PC-9 (cell line): ENCODE measurements at regions not wholly inside any gene's neighbourhood (a gene's known extent, or its start where the extent isn't known, plus 50 kb on each side); places are given as distances from the start of the nearest gene placed in this dataset.

Experiments
- BruUV-seq: library from RNA; stranded (reverse); fragments of 400-500 nt; replicated peaks from 2 replicates; lab custom pipeline; 2021; lab: Mats Ljungman, UMichigan
- CTCF ChIA-PET: fragments of 300-600 bp; sonication (Branson Sonifier 250); formaldehyde crosslinking; loops from one replicate; lab custom pipeline; 2022; ENCODE audit warnings: antibody characterized with exemption; lab: Charles Lee
- POLR2A ChIA-PET: fragments of 300-600 bp; sonication (Branson Sonifier 250); formaldehyde crosslinking; loops from one replicate; lab custom pipeline; 2022; ENCODE audit warnings: antibody characterized with exemption; ENCODE audit not compliant: unreplicated experiment; lab: Charles Lee
- DNase-seq, 2 experiments: peaks; one replicate each; pipeline versions ENCODE4 v3.0.0 to v3.0.0-alpha.2; 2015 to 2022; ENCODE audit warnings: mixed read lengths in 1 of 2
- H2AFZ ChIP-seq: fragments of 200-600 bp; sonication (generic); 2 replicates; pipeline ENCODE4 v1.8.1; 2017; ENCODE audit warnings: antibody characterized with exemption
- H3F3A ChIP-seq: fragments of 200-600 bp; sonication (generic); 2 replicates; pipeline ENCODE4 v1.8.1; 2017; ENCODE audit warnings: antibody characterized with exemption, mild to moderate bottlenecking, low read depth; ENCODE audit not compliant: insufficient read depth
- H3K27ac ChIP-seq: fragments of 200-600 bp; sonication (generic); 2 replicates; pipeline ENCODE4 v1.6.1; 2016; ENCODE audit warnings: mixed run types
- H3K27me3 ChIP-seq: fragments of 200-600 bp; sonication (generic); 2 replicates; pipeline ENCODE4 v1.6.1; 2016; ENCODE audit warnings: low read depth, mixed run types; ENCODE audit not compliant: insufficient read depth
- H3K36me3 ChIP-seq: fragments of 200-600 bp; sonication (generic); 2 replicates; pipeline ENCODE4 v1.6.1; 2016; ENCODE audit warnings: low read depth, mixed run types
- H3K4me1 ChIP-seq: fragments of 200-600 bp; sonication (generic); replicated peaks from 2 replicates; pipeline ENCODE4 v1.6.1; 2016; ENCODE audit warnings: mixed run types; ENCODE audit not compliant: insufficient read depth
- H3K4me2 ChIP-seq: fragments of 200-600 bp; sonication (generic); 2 replicates; pipeline ENCODE4 v1.6.1; 2017; ENCODE audit warnings: mixed run types
- H3K4me3 ChIP-seq: fragments of 200-600 bp; sonication (generic); 2 replicates; pipeline ENCODE4 v1.6.1; 2016; ENCODE audit warnings: mixed run types
- H3K79me2 ChIP-seq: fragments of 200-600 bp; sonication (generic); 2 replicates; pipeline ENCODE4 v1.6.1; 2017; ENCODE audit warnings: low read depth, mixed run types
- H3K9me2 ChIP-seq: fragments of 200-600 bp; sonication (generic); 2 replicates; pipeline ENCODE4 v1.8.1; 2017; ENCODE audit warnings: mild to moderate bottlenecking; ENCODE audit not compliant: insufficient read depth
- H3K9me3 ChIP-seq: fragments of 200-600 bp; sonication (generic); 2 replicates; pipeline ENCODE4 v1.8.1; 2016; ENCODE audit warnings: low read depth; ENCODE audit not compliant: insufficient read depth
- H4K20me1 ChIP-seq: fragments of 200-600 bp; sonication (generic); 2 replicates; pipeline ENCODE4 v1.8.1; 2017; ENCODE audit not compliant: insufficient read depth
- EZH2 ChIP-seq: fragments of 200-600 bp; sonication (generic); IDR thresholded peaks from 2 replicates; pipeline ENCODE4 v1.8.0; 2017; ENCODE audit warnings: antibody characterized with exemption, low read depth
- intact Hi-C: fragments of 100-400 bp; cut with micrococcal nuclease; formaldehyde crosslinking; loops from one replicate; pipeline ENCODE4 v1.10.0; 2022; ENCODE audit not compliant: unreplicated experiment
- TF ChIP-seq, protein P1 (sequence below): fragments of 200-600 bp; sonication (generic); conservative IDR thresholded peaks from 2 replicates; pipeline ENCODE4 v1.6.1; 2017; ENCODE audit warnings: mixed run types, antibody characterized with exemption, mild to moderate bottlenecking, moderate library complexity

DNA sequence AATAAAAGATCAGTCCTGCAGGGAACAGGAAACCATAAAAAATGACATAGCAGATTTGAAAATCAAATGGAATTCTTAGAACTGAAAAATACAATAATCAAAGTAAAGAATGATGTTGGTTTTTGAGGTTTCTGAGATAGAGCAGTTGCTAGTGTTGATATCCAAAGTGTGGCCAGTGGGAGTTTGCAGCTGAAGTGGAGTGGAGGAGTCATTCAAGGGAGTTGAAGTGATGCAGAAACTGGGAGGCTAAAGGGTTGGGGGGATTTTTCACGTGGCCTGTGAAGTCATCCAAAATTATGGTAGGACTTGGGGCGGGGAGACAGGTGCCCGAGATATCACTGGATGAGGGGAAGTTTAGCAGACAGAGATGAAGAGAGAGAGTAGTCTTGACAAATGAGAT, 123.6 kb downstream of the CDC5L start:
- Histone ChIP-seq H3K4me3 (no peak overlapping the region), H3K4me2 (no peak overlapping the region), H3F3A (no peaks in the 10 kb centered on the region), H3K79me2 (no peaks in the 10 kb centered on the region), H3K9me2 (no peaks in the 10 kb centered on the region), H3K4me1 (no peaks in the 10 kb centered on the region), H3K27me3 (no peaks in the 10 kb centered on the region), H3K36me3 (no peaks in the 10 kb centered on the region), H4K20me1 (no peaks in the 10 kb centered on the region), H3K9me3 (no peaks in the 10 kb centered on the region), H3K27ac (no peak overlapping the region), H2AFZ (no peak overlapping the region)
- DNase-seq = no peak
- intact Hi-C loops = no loop called here
- CTCF ChIA-PET = no interaction called here
- no TSS peak for BruUV-seq
- POLR2A ChIA-PET = no interaction called here
- TF ChIP-seq EZH2 = no peak
- TF ChIP-seq, protein P1, sequence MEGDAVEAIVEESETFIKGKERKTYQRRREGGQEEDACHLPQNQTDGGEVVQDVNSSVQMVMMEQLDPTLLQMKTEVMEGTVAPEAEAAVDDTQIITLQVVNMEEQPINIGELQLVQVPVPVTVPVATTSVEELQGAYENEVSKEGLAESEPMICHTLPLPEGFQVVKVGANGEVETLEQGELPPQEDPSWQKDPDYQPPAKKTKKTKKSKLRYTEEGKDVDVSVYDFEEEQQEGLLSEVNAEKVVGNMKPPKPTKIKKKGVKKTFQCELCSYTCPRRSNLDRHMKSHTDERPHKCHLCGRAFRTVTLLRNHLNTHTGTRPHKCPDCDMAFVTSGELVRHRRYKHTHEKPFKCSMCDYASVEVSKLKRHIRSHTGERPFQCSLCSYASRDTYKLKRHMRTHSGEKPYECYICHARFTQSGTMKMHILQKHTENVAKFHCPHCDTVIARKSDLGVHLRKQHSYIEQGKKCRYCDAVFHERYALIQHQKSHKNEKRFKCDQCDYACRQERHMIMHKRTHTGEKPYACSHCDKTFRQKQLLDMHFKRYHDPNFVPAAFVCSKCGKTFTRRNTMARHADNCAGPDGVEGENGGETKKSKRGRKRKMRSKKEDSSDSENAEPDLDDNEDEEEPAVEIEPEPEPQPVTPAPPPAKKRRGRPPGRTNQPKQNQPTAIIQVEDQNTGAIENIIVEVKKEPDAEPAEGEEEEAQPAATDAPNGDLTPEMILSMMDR = no peak

DNA sequence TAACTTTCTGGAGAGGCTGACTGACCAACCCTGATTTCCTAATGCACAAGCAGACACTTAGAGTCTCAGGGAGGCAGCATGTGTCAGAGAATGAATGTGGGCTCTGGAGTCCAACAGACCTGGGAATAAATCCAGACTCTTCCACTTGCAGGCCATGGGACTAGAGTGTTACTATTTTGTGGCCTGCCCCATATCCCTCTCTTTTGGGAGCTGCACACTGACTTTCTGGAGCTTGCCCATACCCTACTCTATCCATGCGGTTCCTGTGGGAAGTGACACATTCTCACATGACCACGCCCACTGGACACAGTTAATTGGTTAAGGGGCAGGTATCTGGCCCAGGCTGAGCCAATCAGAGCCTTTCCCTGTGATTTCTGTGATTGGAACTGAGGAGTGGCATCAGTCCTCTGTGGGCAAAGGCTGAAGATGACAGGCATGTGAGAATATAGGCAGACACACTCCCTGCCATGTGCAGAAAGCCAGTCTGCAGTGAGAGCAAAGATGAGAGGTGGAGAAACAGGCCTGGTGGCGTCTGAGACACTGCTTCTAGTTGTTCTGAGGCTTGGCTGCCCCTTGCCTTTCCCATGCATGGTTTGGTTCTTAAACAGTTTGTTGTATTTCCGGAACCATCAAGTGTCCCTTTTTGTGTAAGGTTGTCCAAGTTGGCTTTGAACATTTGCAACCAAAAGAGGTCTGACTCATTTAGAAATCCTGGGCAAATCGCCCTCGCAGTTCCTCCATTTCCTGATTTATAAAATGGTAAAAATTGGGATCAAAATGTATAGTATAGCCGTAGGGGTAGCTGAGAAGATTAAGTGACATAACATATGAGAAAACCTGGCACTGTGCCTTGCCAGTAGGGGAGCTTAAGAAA, 125.6 kb downstream of the CDC5L start:
- H3K4me1 ChIP-seq = no peaks in the 10 kb centered on the region
- no peak overlapping the region for H2AFZ ChIP-seq
- POLR2A ChIA-PET = no interaction called here
- no peak overlapping the region for H3K27ac ChIP-seq
- CTCF ChIA-PET = no interaction called here
- no peaks in the 10 kb centered on the region for H4K20me1 ChIP-seq
- TF ChIP-seq EZH2 = no peak
- TF ChIP-seq, protein P1 = no peak
- no peaks in the 10 kb centered on the region for H3K79me2 ChIP-seq
- no peak for DNase-seq
- no peak overlapping the region for H3K4me2 ChIP-seq
- H3K36me3 ChIP-seq = no peaks in the 10 kb centered on the region
- BruUV-seq = no TSS peak
- intact Hi-C loops = no loop called here
- H3K9me2 ChIP-seq = no peaks in the 10 kb centered on the region
- H3K9me3 ChIP-seq = 0 out of 2 replicates have a peak, but pooled peaks cover 4% of the 10 kb centered on the region
- no peaks in the 10 kb centered on the region for H3F3A ChIP-seq
- H3K27me3 ChIP-seq = no peaks in the 10 kb centered on the region
- H3K4me3 ChIP-seq = no peak overlapping the region

DNA sequence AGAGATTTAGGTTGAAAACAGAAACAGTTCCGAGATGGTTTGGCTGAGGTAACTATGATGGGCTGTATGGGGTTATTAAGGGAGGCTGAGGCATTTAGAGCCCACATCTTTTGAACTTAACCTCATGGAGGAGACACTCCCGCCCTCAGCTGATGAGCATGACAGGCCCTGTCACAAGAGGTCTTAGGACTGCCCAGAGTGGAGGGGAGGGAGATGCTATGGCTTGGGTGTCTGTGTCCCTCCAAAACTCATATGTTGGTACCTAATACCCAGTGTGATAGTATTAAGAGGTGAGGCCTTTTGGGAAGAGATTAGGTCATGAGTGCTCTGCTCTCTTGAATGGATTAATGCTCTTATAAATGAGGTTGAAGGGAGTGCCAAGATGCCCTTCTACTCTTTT, 126.6 kb downstream of the CDC5L start:
- H3F3A ChIP-seq = no peaks in the 10 kb centered on the region
- H2AFZ ChIP-seq = no peak overlapping the region; the same call in 1 of the 2 replicates
- POLR2A ChIA-PET = no interaction called here
- 0 out of 2 replicates have a peak, but pooled peaks cover 4% of the 10 kb centered on the region for H3K9me3 ChIP-seq
- no peaks in the 10 kb centered on the region for H3K36me3 ChIP-seq
- TF ChIP-seq EZH2 = no peak
- TF ChIP-seq, protein P1 = no peak
- H3K9me2 ChIP-seq = no peaks in the 10 kb centered on the region
- intact Hi-C loops = no loop called here
- DNase-seq = no peak
- no peak overlapping the region for H3K27ac ChIP-seq
- H3K27me3 ChIP-seq = no peaks in the 10 kb centered on the region
- no TSS peak for BruUV-seq
- H3K4me2 ChIP-seq = no peak overlapping the region
- H3K79me2 ChIP-seq = no peaks in the 10 kb centered on the region
- no peaks in the 10 kb centered on the region for H3K4me1 ChIP-seq
- CTCF ChIA-PET = no interaction called here
- no peaks in the 10 kb centered on the region for H4K20me1 ChIP-seq
- H3K4me3 ChIP-seq = no peak overlapping the region
